A549 (cell line): ENCODE measurements at regions not wholly inside any gene's neighbourhood (a gene's known extent, or its start where the extent isn't known, plus 50 kb on each side); places are given as distances from the start of the nearest gene placed in this dataset.

Source experiments
- CHD4 ChIP-seq: fragments of 200-600 bp; sonication (generic); IDR thresholded peaks from 2 replicates; pipeline ENCODE4 v1.6.1; 2016; ENCODE audit warnings: antibody characterized with exemption, mild to moderate bottlenecking, borderline replicate concordance
- EP300 ChIP-seq, 2 experiments: fragments of >200 bp; sonication (Bioruptor Twin); formaldehyde crosslinking; IDR thresholded peaks; 2 replicates in 1 of 2; 3 replicates in 1 of 2; pipeline ENCODE4 v1.6.1; 2016 to 2017
- ESRRA ChIP-seq: fragments of 150-350 bp; IDR thresholded peaks from 2 replicates; pipeline ENCODE4 v1.6.1; 2014; ENCODE audit warnings: mild to moderate bottlenecking, low read length, borderline replicate concordance
- HDAC2 ChIP-seq: fragments of 200-600 bp; sonication (generic); IDR thresholded peaks from 2 replicates; pipeline ENCODE4 v1.6.1; 2016
- NFE2L2 ChIP-seq: fragments of 150-350 bp; conservative IDR thresholded peaks from 2 replicates; pipeline ENCODE4 v1.6.1; 2014; ENCODE audit warnings: low read length
- POLR2A ChIP-seq: IDR thresholded peaks from 2 replicates; pipeline ENCODE4 v1.6.1; 2012; ENCODE audit warnings: mild to moderate bottlenecking, low read length
- RCOR1 ChIP-seq: fragments of 150-350 bp; IDR thresholded peaks from 2 replicates; pipeline ENCODE4 v1.6.1; 2014; ENCODE audit warnings: antibody characterized with exemption, low read length, low read depth
- RFX5 ChIP-seq: fragments of 450-650 bp; IDR thresholded peaks from 2 replicates; pipeline ENCODE4 v1.7.1; 2014; ENCODE audit warnings: antibody characterized with exemption, mild to moderate bottlenecking, moderate library complexity
- RNF2 ChIP-seq: fragments of 200-600 bp; sonication (generic); IDR thresholded peaks from 2 replicates; pipeline ENCODE4 v1.6.1; 2016; ENCODE audit warnings: low read depth, mild to moderate bottlenecking, antibody characterized with exemption, moderate library complexity, borderline replicate concordance
- TF ChIP-seq, protein P1 (sequence below): fragments of >200 bp; sonication (Bioruptor Twin); formaldehyde crosslinking; IDR thresholded peaks from 2 replicates; pipeline ENCODE4 v1.6.1; 2016
- TF ChIP-seq, protein P2 (sequence below): fragments of >200 bp; sonication (Bioruptor Twin); formaldehyde crosslinking; IDR thresholded peaks from 3 replicates; pipeline ENCODE4 v1.5.1; 2016
- TF ChIP-seq, protein P3 (sequence below): IDR thresholded peaks from 2 replicates; pipeline ENCODE4 v1.6.1; 2012
- TF ChIP-seq, protein P4 (sequence below): fragments of 200-600 bp; sonication (generic); IDR thresholded peaks from 2 replicates; pipeline ENCODE4 v1.6.1; 2016; ENCODE audit warnings: antibody characterized with exemption, mild to moderate bottlenecking, moderate library complexity

DNA sequence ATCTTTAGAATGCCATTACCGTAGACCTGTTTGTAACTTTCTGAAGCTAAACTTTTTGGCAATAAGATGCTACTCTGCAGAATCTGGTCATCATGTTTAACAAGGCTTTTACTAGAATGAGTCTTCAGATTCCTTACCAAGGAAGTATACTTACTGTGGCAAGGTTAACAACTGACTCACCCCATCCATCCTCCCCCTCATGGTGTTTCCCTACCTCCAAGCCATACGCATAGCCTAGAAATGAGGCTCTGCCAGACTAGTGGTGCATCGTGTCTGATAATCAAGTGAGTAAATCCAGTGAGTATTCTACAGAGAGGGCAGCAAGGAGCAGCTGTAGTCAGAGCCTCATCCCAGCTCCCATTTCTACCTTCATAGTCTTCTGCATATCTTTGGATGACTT, 223.6 kb downstream of the IPMK start:
- TF ChIP-seq RNF2 (no peak), POLR2A (no peak), NFE2L2 (no peak), CHD4 (no peak), ESRRA (no peak), EP300 (IDR thresholded peaks at IDR 0.05) (no peak), RCOR1 (no peak), RFX5 (no peak), HDAC2 (no peak)
- TF ChIP-seq, protein P1, sequence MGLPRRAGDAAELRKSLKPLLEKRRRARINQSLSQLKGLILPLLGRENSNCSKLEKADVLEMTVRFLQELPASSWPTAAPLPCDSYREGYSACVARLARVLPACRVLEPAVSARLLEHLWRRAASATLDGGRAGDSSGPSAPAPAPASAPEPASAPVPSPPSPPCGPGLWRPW, result no peak
- TF ChIP-seq, protein P2, sequence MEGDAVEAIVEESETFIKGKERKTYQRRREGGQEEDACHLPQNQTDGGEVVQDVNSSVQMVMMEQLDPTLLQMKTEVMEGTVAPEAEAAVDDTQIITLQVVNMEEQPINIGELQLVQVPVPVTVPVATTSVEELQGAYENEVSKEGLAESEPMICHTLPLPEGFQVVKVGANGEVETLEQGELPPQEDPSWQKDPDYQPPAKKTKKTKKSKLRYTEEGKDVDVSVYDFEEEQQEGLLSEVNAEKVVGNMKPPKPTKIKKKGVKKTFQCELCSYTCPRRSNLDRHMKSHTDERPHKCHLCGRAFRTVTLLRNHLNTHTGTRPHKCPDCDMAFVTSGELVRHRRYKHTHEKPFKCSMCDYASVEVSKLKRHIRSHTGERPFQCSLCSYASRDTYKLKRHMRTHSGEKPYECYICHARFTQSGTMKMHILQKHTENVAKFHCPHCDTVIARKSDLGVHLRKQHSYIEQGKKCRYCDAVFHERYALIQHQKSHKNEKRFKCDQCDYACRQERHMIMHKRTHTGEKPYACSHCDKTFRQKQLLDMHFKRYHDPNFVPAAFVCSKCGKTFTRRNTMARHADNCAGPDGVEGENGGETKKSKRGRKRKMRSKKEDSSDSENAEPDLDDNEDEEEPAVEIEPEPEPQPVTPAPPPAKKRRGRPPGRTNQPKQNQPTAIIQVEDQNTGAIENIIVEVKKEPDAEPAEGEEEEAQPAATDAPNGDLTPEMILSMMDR, result no peak
- TF ChIP-seq, protein P3, sequence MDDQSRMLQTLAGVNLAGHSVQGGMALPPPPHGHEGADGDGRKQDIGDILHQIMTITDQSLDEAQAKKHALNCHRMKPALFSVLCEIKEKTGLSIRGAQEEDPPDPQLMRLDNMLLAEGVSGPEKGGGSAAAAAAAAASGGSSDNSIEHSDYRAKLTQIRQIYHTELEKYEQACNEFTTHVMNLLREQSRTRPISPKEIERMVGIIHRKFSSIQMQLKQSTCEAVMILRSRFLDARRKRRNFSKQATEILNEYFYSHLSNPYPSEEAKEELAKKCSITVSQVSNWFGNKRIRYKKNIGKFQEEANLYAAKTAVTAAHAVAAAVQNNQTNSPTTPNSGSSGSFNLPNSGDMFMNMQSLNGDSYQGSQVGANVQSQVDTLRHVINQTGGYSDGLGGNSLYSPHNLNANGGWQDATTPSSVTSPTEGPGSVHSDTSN, result no peak
- TF ChIP-seq, protein P4, sequence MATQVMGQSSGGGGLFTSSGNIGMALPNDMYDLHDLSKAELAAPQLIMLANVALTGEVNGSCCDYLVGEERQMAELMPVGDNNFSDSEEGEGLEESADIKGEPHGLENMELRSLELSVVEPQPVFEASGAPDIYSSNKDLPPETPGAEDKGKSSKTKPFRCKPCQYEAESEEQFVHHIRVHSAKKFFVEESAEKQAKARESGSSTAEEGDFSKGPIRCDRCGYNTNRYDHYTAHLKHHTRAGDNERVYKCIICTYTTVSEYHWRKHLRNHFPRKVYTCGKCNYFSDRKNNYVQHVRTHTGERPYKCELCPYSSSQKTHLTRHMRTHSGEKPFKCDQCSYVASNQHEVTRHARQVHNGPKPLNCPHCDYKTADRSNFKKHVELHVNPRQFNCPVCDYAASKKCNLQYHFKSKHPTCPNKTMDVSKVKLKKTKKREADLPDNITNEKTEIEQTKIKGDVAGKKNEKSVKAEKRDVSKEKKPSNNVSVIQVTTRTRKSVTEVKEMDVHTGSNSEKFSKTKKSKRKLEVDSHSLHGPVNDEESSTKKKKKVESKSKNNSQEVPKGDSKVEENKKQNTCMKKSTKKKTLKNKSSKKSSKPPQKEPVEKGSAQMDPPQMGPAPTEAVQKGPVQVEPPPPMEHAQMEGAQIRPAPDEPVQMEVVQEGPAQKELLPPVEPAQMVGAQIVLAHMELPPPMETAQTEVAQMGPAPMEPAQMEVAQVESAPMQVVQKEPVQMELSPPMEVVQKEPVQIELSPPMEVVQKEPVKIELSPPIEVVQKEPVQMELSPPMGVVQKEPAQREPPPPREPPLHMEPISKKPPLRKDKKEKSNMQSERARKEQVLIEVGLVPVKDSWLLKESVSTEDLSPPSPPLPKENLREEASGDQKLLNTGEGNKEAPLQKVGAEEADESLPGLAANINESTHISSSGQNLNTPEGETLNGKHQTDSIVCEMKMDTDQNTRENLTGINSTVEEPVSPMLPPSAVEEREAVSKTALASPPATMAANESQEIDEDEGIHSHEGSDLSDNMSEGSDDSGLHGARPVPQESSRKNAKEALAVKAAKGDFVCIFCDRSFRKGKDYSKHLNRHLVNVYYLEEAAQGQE, result no peak
